Tibial artery (tissue), 4 donors: ENCODE measurements at regions not wholly inside any gene's neighbourhood (a gene's known extent, or its start where the extent isn't known, plus 50 kb on each side); places are given as distances from the start of the nearest gene placed in this dataset.

Experiments used
- DNase-seq, 2 donors: peaks; one replicate each; pipeline ENCODE4 v3.0.0-alpha.2; 2019
- H3K27ac ChIP-seq, 2 donors: fragments of 200-600 bp; sonication (generic) in 1 of 2; 1 replicate in 1 of 2; 2 replicates in 1 of 2; pipeline ENCODE4 v1.5.1; 2018 to 2019; ENCODE audit warnings: mild to moderate bottlenecking in 1 of 2
- H3K27me3 ChIP-seq, 2 donors: fragments of 200-600 bp; sonication (generic) in 1 of 2; one replicate each; pipeline versions ENCODE4 v1.5.1 to v1.6.0; 2016 to 2019
- H3K36me3 ChIP-seq, 3 donors: fragments of 200-600 bp; sonication (generic) in 2 of 3; one replicate each; pipeline ENCODE4 v1.5.1; 2016 to 2019; ENCODE audit warnings: mild to moderate bottlenecking in 2 of 3
- H3K4me1 ChIP-seq, 4 donors: fragments of 200-600 bp; sonication (generic) in 2 of 4; 1 replicate in 3 of 4; 2 replicates in 1 of 4; pipeline ENCODE4 v1.5.1; 2016 to 2019
- H3K4me3 ChIP-seq, 2 donors: fragments of 200-600 bp; sonication (generic) in 1 of 2; 1 replicate in 1 of 2; 2 replicates in 1 of 2; pipeline ENCODE4 v1.5.1; 2018 to 2019; ENCODE audit warnings: mild to moderate bottlenecking in 2 of 2
- H3K9me3 ChIP-seq, 3 donors: fragments of 200-600 bp; sonication (generic) in 1 of 3; one replicate each; pipeline ENCODE4 v1.5.1; 2016 to 2019
- CTCF ChIP-seq, 2 experiments: fragments of 200-600 bp in 1 of 2; fragments of 450-650 bp in 1 of 2; IDR thresholded peaks; one replicate each; pipeline ENCODE4 v1.5.1; 2017 to 2019; ENCODE audit warnings: antibody characterized with exemption in 2 of 2, mild to moderate bottlenecking in 1 of 2, moderate library complexity in 1 of 2
- intact Hi-C: fragments of 100-400 bp; cut with DNase I; formaldehyde crosslinking; loops from one replicate; pipeline ENCODE4 v1.15.0; 2023; ENCODE audit warnings: low total_unique reads

GRCh38 chr2:161044921-161045320 is 115.3 kb upstream of the TANK start:
- no peaks in the 10 kb centered on the region for H3K9me3 ChIP-seq
- no peaks in the 10 kb centered on the region for H3K36me3 ChIP-seq
- no peak overlapping the region for H3K27ac ChIP-seq
- H3K4me1 ChIP-seq: peaks cover 0 to 4% (median 0%) of the 10 kb centered on the region in 4 donors
- H3K27me3 ChIP-seq: no peaks in the 10 kb centered on the region
- no peak for TF ChIP-seq CTCF (IDR thresholded peaks at IDR 0.05)
- DNase-seq: peak in 1 of 2 donors; percentile 28
- intact Hi-C loops: no loop called here
- no peak overlapping the region for H3K4me3 ChIP-seq

GRCh38 chr2:161045726-161046125 is 114.5 kb upstream of the TANK start:
- TF ChIP-seq CTCF (IDR thresholded peaks at IDR 0.05): no peak
- Histone ChIP-seq H3K9me3 (no peaks in the 10 kb centered on the region), H3K4me1 (peaks cover 0 to 4% (median 0%) of the 10 kb centered on the region in 4 donors), H3K27me3 (no peaks in the 10 kb centered on the region), H3K27ac (no peak overlapping the region), H3K36me3 (no peaks in the 10 kb centered on the region), H3K4me3 (no peak overlapping the region)
- intact Hi-C loops: no loop called here
- DNase-seq: no peak

GRCh38 chr2:161046876-161047275 is 113.4 kb upstream of the TANK start:
- intact Hi-C loops: no loop called here
- no peak for TF ChIP-seq CTCF (IDR thresholded peaks at IDR 0.05)
- no peak overlapping the region for H3K4me3 ChIP-seq
- no peak for DNase-seq
- H3K36me3 ChIP-seq: no peaks in the 10 kb centered on the region
- H3K9me3 ChIP-seq: no peaks in the 10 kb centered on the region
- no peaks in the 10 kb centered on the region for H3K27me3 ChIP-seq
- peaks cover 0 to 4% (median 0%) of the 10 kb centered on the region in 4 donors for H3K4me1 ChIP-seq
- H3K27ac ChIP-seq: no peak overlapping the region

GRCh38 chr2:161048317-161048716 is 111.9 kb upstream of the TANK start:
- Histone ChIP-seq H3K9me3 (no peaks in the 10 kb centered on the region), H3K27me3 (peaks cover 0 to 2% of the 10 kb centered on the region in 2 donors), H3K36me3 (no peaks in the 10 kb centered on the region), H3K27ac (no peak overlapping the region), H3K4me3 (no peak overlapping the region), H3K4me1 (peaks cover 0 to 4% (median 0%) of the 10 kb centered on the region in 4 donors)
- no peak for TF ChIP-seq CTCF (IDR thresholded peaks at IDR 0.05)
- DNase-seq: no peak
- intact Hi-C loops: no loop called here

- TF ChIP-seq CTCF (IDR thresholded peaks at IDR 0.05): no peak
- Histone ChIP-seq H3K36me3 (no peaks in the 10 kb centered on the region), H3K27ac (no peak overlapping the region), H3K9me3 (no peaks in the 10 kb centered on the region), H3K4me3 (no peak overlapping the region), H3K27me3 (peaks cover 0 to 2% of the 10 kb centered on the region in 2 donors), H3K4me1 (peaks cover 0 to 4% (median 0%) of the 10 kb centered on the region in 4 donors)
- intact Hi-C loops: no loop called here
- DNase-seq: no peak
These were observed 110.7 kb upstream of the TANK start for GRCh38 chr2:161049559-161049958.

- no peak for DNase-seq
- no peaks in the 10 kb centered on the region for H3K9me3 ChIP-seq
- peaks cover 0 to 2% of the 10 kb centered on the region in 2 donors for H3K27me3 ChIP-seq
- intact Hi-C loops: no loop called here
- no peak overlapping the region for H3K4me3 ChIP-seq
- H3K4me1 ChIP-seq: no peaks in the 10 kb centered on the region
- no peaks in the 10 kb centered on the region for H3K36me3 ChIP-seq
- no peak for TF ChIP-seq CTCF (IDR thresholded peaks at IDR 0.05)
- no peak overlapping the region for H3K27ac ChIP-seq
These were observed 108.0 kb upstream of the TANK start for GRCh38 chr2:161052214-161052613.
